Sigmoid colon (tissue), 4 donors: ENCODE measurements at regions not wholly inside any gene's neighbourhood (a gene's known extent, or its start where the extent isn't known, plus 50 kb on each side); places are given as distances from the start of the nearest gene placed in this dataset.

ENCODE experiments used
- CTCF ChIP-seq, 4 experiments: fragments of 450-650 bp in 3 of 4; fragments of 200-600 bp in 1 of 4; IDR thresholded peaks; one replicate each; pipeline ENCODE4 v1.5.1; 2016 to 2019; ENCODE audit warnings: antibody characterized with exemption in 4 of 4, mild to moderate bottlenecking in 3 of 4, moderate library complexity in 2 of 4
- EP300 ChIP-seq, 4 donors: sonication (generic); formaldehyde crosslinking; IDR thresholded peaks; one replicate each; pipeline ENCODE4 v1.6.1; 2017; ENCODE audit warnings: antibody characterized with exemption in 4 of 4

GRCh38 chr5:14054111-14054854 is 88.9 kb upstream of the TRIO start:
- no peak for TF ChIP-seq CTCF (IDR thresholded peaks at IDR 0.05)
- no peak for TF ChIP-seq EP300 (IDR thresholded peaks at IDR 0.05)
